VCaP (cell line): ENCODE measurements at regions not wholly inside any gene's neighbourhood (a gene's known extent, or its start where the extent isn't known, plus 50 kb on each side); places are given as distances from the start of the nearest gene placed in this dataset.

Source experiments
- H3K27ac ChIP-seq: fragments of 450-650 bp; 2 replicates; pipeline ENCODE4 v1.5.1; 2017
- TF ChIP-seq, protein P1 (sequence below): fragments of 450-650 bp; conservative IDR thresholded peaks from 2 replicates; pipeline ENCODE4 v1.5.1; 2017; ENCODE audit warnings: mild to moderate bottlenecking, moderate library complexity

DNA sequence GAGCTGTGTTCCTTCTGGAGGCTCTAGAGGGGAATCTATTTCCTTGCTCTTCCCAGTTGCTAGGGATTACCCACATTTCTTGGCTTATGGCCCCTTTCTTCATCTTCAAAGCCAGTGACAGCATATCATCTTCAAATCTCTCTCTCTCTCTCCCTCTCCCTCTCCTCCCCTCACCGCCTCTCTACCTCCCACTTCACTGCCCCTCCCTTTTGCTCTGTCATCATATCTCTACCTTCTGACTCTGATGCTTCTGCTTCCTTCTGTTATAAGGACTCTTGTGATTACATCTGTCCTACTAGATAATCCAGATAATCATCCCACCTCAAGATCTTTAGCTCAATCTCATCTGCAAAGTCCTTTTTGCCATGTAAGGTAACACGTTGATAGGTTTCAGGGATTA, 93.1 kb upstream of the TEX13D start:
- peak overlapping the region; percentile 43; the same call in 1 of the 2 replicates for H3K27ac ChIP-seq
- TF ChIP-seq, protein P1, sequence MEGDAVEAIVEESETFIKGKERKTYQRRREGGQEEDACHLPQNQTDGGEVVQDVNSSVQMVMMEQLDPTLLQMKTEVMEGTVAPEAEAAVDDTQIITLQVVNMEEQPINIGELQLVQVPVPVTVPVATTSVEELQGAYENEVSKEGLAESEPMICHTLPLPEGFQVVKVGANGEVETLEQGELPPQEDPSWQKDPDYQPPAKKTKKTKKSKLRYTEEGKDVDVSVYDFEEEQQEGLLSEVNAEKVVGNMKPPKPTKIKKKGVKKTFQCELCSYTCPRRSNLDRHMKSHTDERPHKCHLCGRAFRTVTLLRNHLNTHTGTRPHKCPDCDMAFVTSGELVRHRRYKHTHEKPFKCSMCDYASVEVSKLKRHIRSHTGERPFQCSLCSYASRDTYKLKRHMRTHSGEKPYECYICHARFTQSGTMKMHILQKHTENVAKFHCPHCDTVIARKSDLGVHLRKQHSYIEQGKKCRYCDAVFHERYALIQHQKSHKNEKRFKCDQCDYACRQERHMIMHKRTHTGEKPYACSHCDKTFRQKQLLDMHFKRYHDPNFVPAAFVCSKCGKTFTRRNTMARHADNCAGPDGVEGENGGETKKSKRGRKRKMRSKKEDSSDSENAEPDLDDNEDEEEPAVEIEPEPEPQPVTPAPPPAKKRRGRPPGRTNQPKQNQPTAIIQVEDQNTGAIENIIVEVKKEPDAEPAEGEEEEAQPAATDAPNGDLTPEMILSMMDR = no peak

DNA sequence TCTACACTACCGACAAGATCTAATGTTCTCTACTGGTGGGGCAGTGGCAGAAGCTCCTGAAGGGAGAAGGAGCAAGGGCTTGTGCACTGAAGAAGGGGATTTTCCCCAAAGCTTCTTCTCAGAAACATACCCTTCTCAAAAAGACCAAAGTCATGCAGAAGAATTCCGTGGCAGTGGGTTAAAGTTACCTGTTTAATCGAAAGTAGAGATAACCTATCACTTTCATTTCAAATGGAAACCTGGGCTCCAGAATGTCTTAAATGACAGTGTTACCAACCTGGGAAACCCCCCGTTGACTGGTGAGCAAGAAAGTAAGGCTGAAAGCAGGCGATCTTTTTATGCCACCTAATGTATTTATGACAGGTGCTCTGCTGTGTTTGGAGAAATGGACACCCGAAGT, 92.5 kb upstream of the TEX13D start:
- peak overlapping the region; percentile 43; the same call in 1 of the 2 replicates for H3K27ac ChIP-seq
- TF ChIP-seq, protein P1 = no peak

DNA sequence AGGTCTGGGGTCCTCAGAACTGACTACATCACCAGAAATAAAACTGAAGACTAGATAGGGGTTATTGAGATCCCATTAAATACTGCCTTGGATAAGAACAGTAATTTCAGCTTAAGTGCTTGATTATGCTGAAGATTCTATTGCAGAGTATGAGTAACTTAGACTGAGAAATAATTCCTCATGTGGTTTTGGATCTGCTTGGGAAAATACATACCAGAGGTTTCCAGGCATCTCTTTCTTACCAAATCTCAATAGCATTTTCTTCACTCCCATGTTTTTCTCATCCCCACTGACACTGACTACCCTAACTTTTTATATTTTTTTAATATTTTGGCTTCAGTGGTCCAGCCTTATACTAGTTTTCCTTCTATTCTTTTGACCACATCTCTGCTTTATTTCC, 92.0 kb upstream of the TEX13D start:
- TF ChIP-seq, protein P1 = no peak
- H3K27ac ChIP-seq = no peak overlapping the region

DNA sequence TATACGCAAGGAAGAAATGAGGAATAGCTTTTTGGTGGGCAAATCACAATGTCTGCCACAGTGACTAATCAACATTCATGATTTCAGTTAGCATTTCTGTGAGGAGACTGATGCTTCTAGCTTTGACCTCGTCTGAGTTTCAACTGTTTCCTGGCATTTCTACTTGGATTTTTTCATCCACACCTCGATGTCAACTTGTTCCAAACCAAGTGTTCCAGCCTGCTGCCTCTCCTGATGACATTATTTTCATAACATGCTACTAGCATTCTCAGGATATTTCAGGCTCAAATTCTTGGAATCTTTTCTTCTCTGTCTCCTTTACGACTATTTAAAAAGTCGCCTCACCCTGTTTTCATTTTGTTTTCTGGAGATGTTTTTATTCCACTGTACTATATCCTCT, 90.3 kb upstream of the TEX13D start:
- TF ChIP-seq, protein P1 = no peak
- H3K27ac ChIP-seq = no peak overlapping the region

DNA sequence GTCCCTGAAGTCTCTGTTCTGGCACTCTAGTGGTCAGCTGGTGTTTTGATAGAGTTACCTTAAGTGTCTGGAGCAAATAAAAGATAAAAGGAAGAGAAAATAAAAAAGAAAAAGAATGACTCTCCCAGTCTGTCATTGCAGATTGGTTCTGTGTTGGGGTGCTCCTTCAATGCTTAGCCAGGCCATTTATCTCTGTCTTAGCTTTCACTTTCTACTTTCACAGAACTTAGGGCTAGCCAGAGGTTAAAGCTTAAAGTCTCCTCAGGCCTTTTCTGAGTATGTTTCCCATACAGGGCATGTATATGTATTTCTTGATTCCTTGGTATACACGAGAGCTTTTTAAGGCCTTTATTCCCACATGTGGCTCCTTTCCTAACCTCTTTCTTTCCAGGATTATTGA, 83.1 kb upstream of the TEX13D start:
- TF ChIP-seq, protein P1 = no peak
- H3K27ac ChIP-seq = no peak overlapping the region

DNA sequence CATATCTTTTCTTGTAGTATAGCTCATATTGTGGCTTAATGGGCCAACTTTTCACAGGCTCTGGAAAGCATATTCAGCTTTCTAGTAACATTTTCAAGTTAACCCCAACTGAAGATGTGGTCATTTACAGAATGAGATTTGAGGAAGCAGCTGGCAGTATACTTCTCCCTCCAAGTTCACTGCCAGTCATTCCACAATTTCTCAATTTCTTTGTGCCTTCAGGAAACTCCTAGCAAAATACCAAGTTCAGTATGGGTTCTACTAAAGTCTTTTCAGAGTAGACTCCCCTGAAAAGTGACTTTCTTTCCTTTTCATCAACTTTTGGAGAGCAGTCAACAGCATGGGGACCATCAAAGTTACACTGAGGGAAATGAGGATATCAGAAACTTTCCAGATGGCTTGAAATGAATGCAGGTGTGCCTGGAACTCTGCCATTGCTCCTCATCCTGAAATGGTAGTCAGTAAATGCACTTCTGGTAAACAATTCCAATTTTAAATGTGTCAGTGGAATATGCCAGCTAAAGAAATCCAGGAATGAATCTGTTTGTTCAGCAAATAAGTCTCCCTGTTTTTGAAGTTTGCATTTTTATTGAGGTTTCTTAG, 81.5 kb upstream of the TEX13D start:
- TF ChIP-seq, protein P1 = no peak
- no peak overlapping the region for H3K27ac ChIP-seq

DNA sequence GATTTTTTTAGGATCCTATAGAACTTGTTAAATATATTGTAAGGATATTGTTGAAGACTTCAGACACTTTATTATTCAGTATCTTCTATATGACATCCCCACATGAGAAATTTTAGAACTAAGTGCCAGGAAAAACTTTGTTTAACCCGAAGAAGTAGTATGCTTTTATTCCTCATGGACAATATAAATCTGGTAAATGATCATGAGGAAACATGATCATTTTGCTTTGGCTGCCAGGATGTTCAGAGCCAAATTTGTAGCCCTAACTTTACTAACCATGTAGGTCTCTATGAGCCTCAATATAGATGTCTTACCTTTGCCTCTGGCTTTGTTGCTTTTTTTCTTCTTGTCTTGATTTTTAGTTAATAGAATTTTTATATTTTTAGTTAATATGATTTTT, 77.8 kb upstream of the TEX13D start:
- H3K27ac ChIP-seq = no peak overlapping the region
- TF ChIP-seq, protein P1 = no peak
